ENCODE measurements at regions not wholly inside any gene's neighbourhood (a gene's known extent, or its start where the extent isn't known, plus 50 kb on each side); places are given as distances from the start of the nearest gene placed in this dataset.

- 70 to 74% (median 71%) methylated on average over 2 of the region's 2 CpGs for WGBS, 3 donors
- H3K4me1 ChIP-seq (ENCODE audit: insufficient read depth), result no peaks in the 10 kb centered on the region
- no peak for TF ChIP-seq EP300 (IDR thresholded peaks at IDR 0.05)
- TF ChIP-seq POLR2A (IDR thresholded peaks at IDR 0.05), result no peak
- TF ChIP-seq CTCF (IDR thresholded peaks at IDR 0.05), result no peak
- no peak for DNase-seq
- H3K36me3 ChIP-seq, result no peaks in the 10 kb centered on the region
- no peak overlapping the region for H3K4me3 ChIP-seq
- intact Hi-C loops (cut with DNase I), result no loop called here
- H3K9me3 ChIP-seq, result no peaks in the 10 kb centered on the region
- H3K27ac ChIP-seq, result no peak overlapping the region
- H3K27me3 ChIP-seq, result no peaks in the 10 kb centered on the region
Measured at GRCh38 chr9:27967210-27967609, 393.9 kb upstream of the C9orf72 start.

GRCh38 chr9:27977931-27978330, 404.6 kb upstream of the C9orf72 start:
- no peaks in the 10 kb centered on the region for H3K36me3 ChIP-seq
- intact Hi-C loops (cut with DNase I), result no loop called here
- H3K4me3 ChIP-seq, result no peak overlapping the region
- 58 to 70% (median 60%) methylated on average over 3 of the region's 3 CpGs for WGBS, 3 donors
- no peaks in the 10 kb centered on the region for H3K4me1 ChIP-seq (ENCODE audit: insufficient read depth)
- H3K9me3 ChIP-seq, result no peaks in the 10 kb centered on the region
- no peak for TF ChIP-seq CTCF (IDR thresholded peaks at IDR 0.05)
- no peak for TF ChIP-seq POLR2A (IDR thresholded peaks at IDR 0.05)
- no peak for TF ChIP-seq EP300 (IDR thresholded peaks at IDR 0.05)
- DNase-seq, result no peak
- H3K27me3 ChIP-seq, result no peaks in the 10 kb centered on the region
- H3K27ac ChIP-seq, result no peak overlapping the region

GRCh38 chr9:27985714-27986113, 412.4 kb upstream of the C9orf72 start:
- no peak for TF ChIP-seq CTCF (IDR thresholded peaks at IDR 0.05)
- TF ChIP-seq EP300 (IDR thresholded peaks at IDR 0.05), result no peak
- no peak for TF ChIP-seq POLR2A (IDR thresholded peaks at IDR 0.05)
- H3K4me3 ChIP-seq, result no peak overlapping the region
- H3K4me1 ChIP-seq (ENCODE audit: insufficient read depth), result no peaks in the 10 kb centered on the region
- DNase-seq, result no peak
- intact Hi-C loops (cut with DNase I), result no loop called here
- H3K36me3 ChIP-seq, result no peaks in the 10 kb centered on the region
- H3K27ac ChIP-seq, result no peak overlapping the region
- H3K9me3 ChIP-seq, result no peaks in the 10 kb centered on the region
- H3K27me3 ChIP-seq, result no peaks in the 10 kb centered on the region
- 91 to 96% (median 93%) methylated on average over 1 of the region's 1 CpG for WGBS, 3 donors

- Histone ChIP-seq H3K4me3 (no peak overlapping the region), H3K27me3 (no peaks in the 10 kb centered on the region), H3K9me3 (no peaks in the 10 kb centered on the region), H3K36me3 (no peaks in the 10 kb centered on the region), H3K4me1 (ENCODE audit: insufficient read depth) (no peaks in the 10 kb centered on the region), H3K27ac (no peak overlapping the region)
- no peak for TF ChIP-seq CTCF (IDR thresholded peaks at IDR 0.05)
- TF ChIP-seq EP300 (IDR thresholded peaks at IDR 0.05), result no peak
- no peak for TF ChIP-seq POLR2A (IDR thresholded peaks at IDR 0.05)
- intact Hi-C loops (cut with DNase I), result no loop called here
- no peak for DNase-seq
- 78 to 89% (median 86%) methylated on average over 2 of the region's 2 CpGs for WGBS, 3 donors
Measured at GRCh38 chr9:27990524-27990923, 417.2 kb upstream of the C9orf72 start.

- intact Hi-C loops (cut with DNase I), result no loop called here
- Histone ChIP-seq H3K36me3 (no peaks in the 10 kb centered on the region), H3K27me3 (no peaks in the 10 kb centered on the region), H3K4me1 (ENCODE audit: insufficient read depth) (no peaks in the 10 kb centered on the region), H3K27ac (no peak overlapping the region), H3K9me3 (no peaks in the 10 kb centered on the region), H3K4me3 (no peak overlapping the region)
- no peak for TF ChIP-seq CTCF (IDR thresholded peaks at IDR 0.05)
- TF ChIP-seq EP300 (IDR thresholded peaks at IDR 0.05), result no peak
- 41 to 44% (median 41%) methylated on average over 5 of the region's 5 CpGs for WGBS, 3 donors
- DNase-seq, result no peak
Measured at GRCh38 chr9:27991221-27991620, 417.9 kb upstream of the C9orf72 start.

Data from ovary (tissue), 7 donors.